HL-60 (cell line): ENCODE measurements at regions not wholly inside any gene's neighbourhood (a gene's known extent, or its start where the extent isn't known, plus 50 kb on each side); places are given as distances from the start of the nearest gene placed in this dataset.

ENCODE experiments used
- GABPA ChIP-seq: IDR thresholded peaks from 2 replicates; pipeline ENCODE4 v1.6.1; 2012; ENCODE audit warnings: low read depth
- POLR2AphosphoS5 ChIP-seq: IDR thresholded peaks from 2 replicates; pipeline ENCODE4 v1.6.1; 2012; ENCODE audit warnings: low read depth
- REST ChIP-seq: IDR thresholded peaks from 2 replicates; pipeline ENCODE4 v1.6.1; 2012; ENCODE audit warnings: low read depth; ENCODE audit not compliant: insufficient replicate concordance
- SPI1 ChIP-seq: IDR thresholded peaks from 2 replicates; pipeline ENCODE4 v1.6.1; 2012; ENCODE audit warnings: low read depth, mild to moderate bottlenecking, borderline replicate concordance
- TF ChIP-seq, protein P1 (sequence below): IDR thresholded peaks from one replicate; pipeline ENCODE4 v1.5.1; 2011; ENCODE audit warnings: low read length, control low read depth, inconsistent platforms; ENCODE audit not compliant: insufficient read depth

DNA sequence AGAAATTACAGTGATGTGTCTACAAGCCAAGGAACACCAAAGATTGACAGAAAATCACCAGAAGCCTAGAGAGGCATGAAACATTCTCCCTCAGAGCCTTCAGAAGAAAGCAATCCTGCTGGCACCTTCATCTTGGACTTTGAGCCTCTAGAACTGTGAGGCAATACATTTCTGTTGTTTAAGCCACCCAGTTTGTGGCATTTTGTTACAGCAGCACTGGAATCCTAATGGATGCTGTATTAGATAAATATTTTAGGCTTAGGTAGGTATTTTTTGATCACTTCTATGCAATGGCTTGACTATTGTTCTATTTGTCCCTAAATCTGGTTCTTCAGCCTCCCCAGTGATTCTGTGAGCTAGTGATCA lies 453.1 kb downstream of the LTN1 start:
- TF ChIP-seq, protein P1, sequence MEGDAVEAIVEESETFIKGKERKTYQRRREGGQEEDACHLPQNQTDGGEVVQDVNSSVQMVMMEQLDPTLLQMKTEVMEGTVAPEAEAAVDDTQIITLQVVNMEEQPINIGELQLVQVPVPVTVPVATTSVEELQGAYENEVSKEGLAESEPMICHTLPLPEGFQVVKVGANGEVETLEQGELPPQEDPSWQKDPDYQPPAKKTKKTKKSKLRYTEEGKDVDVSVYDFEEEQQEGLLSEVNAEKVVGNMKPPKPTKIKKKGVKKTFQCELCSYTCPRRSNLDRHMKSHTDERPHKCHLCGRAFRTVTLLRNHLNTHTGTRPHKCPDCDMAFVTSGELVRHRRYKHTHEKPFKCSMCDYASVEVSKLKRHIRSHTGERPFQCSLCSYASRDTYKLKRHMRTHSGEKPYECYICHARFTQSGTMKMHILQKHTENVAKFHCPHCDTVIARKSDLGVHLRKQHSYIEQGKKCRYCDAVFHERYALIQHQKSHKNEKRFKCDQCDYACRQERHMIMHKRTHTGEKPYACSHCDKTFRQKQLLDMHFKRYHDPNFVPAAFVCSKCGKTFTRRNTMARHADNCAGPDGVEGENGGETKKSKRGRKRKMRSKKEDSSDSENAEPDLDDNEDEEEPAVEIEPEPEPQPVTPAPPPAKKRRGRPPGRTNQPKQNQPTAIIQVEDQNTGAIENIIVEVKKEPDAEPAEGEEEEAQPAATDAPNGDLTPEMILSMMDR = no peak
- no peak for TF ChIP-seq REST
- TF ChIP-seq SPI1 = no peak
- no peak for TF ChIP-seq POLR2AphosphoS5
- no peak for TF ChIP-seq GABPA
